Ishikawa (cell line): ENCODE measurements at regions not wholly inside any gene's neighbourhood (a gene's known extent, or its start where the extent isn't known, plus 50 kb on each side); places are given as distances from the start of the nearest gene placed in this dataset.

Experiments
- CEBPB ChIP-seq: IDR thresholded peaks from 2 replicates; pipeline ENCODE4 v1.6.1; 2012
- EP300 ChIP-seq: IDR thresholded peaks from 2 replicates; pipeline ENCODE4 v1.6.1; 2012; ENCODE audit warnings: borderline replicate concordance
- FOXM1 ChIP-seq: IDR thresholded peaks from 2 replicates; pipeline ENCODE4 v1.6.1; 2012; ENCODE audit warnings: low read depth, borderline replicate concordance
- RAD21 ChIP-seq: IDR thresholded peaks from 2 replicates; pipeline ENCODE4 v1.6.1; 2012; ENCODE audit warnings: low read depth
- REST ChIP-seq: IDR thresholded peaks from 2 replicates; pipeline ENCODE4 v1.6.1; 2012; ENCODE audit warnings: low read depth, mild to moderate bottlenecking
- TAF1 ChIP-seq: IDR thresholded peaks from 2 replicates; pipeline ENCODE4 v1.6.1; 2012; ENCODE audit warnings: low read depth, mild to moderate bottlenecking
- TCF12 ChIP-seq: IDR thresholded peaks from 2 replicates; pipeline ENCODE4 v1.6.1; 2012; ENCODE audit warnings: low read depth
- YY1 ChIP-seq: IDR thresholded peaks from 2 replicates; pipeline ENCODE4 v1.6.1; 2012; ENCODE audit warnings: low read depth
- ZBTB7A ChIP-seq: IDR thresholded peaks from 2 replicates; pipeline ENCODE4 v1.6.1; 2012; ENCODE audit warnings: low read depth
- TF ChIP-seq, protein P1 (sequence below): IDR thresholded peaks from 2 replicates; pipeline ENCODE4 v1.6.1; 2012

GRCh38 chr1:90561911-90562310 is 155.2 kb downstream of the BARHL2 start:
- TF ChIP-seq YY1 (no peak), FOXM1 (no peak), TCF12 (no peak), REST (no peak), RAD21 (no peak), EP300 (no peak), TAF1 (no peak), ZBTB7A (no peak), CEBPB (no peak)
- TF ChIP-seq, protein P1, sequence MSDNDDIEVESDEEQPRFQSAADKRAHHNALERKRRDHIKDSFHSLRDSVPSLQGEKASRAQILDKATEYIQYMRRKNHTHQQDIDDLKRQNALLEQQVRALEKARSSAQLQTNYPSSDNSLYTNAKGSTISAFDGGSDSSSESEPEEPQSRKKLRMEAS = no peak
